ENCODE measurements at regions not wholly inside any gene's neighbourhood (a gene's known extent, or its start where the extent isn't known, plus 50 kb on each side); places are given as distances from the start of the nearest gene placed in this dataset.
"Not testable (repeated sequence)": the region's sequence is repeated elsewhere in the genome, so short reads cannot be mapped to it uniquely, and the experiment has no call there.

GRCh38 chrX:98294310-98294709 lies 1410.6 kb downstream of the RPA4 start:
- Mint-ChIP-seq H3K4me1 (no peaks in the 10 kb centered on the region), H3K27ac (no peak overlapping the region), H3K27me3 (ENCODE audit: low read depth in 3 of 3) (peaks cover 0 to 7% (median 2%) of the 10 kb centered on the region in 3 donors), H3K9me3 (peaks cover 0 to 12% (median 3%) of the 10 kb centered on the region in 6 donors), H3K4me3 (no peak overlapping the region), H3K36me3 (no peaks in the 10 kb centered on the region)
- DNase-seq: no peak

- H3K4me3 Mint-ChIP-seq: no peak overlapping the region
- H3K9me3 Mint-ChIP-seq: peaks cover 0 to 11% (median 1%) of the 10 kb centered on the region in 6 donors
- no peak overlapping the region for H3K27ac Mint-ChIP-seq
- H3K4me1 Mint-ChIP-seq: no peaks in the 10 kb centered on the region
- no peak for DNase-seq
- H3K36me3 Mint-ChIP-seq: no peaks in the 10 kb centered on the region
- peaks cover 0 to 5% (median 0%) of the 10 kb centered on the region in 3 donors for H3K27me3 Mint-ChIP-seq (ENCODE audit: low read depth in 3 of 3)
These were observed 1412.4 kb downstream of the RPA4 start for GRCh38 chrX:98296129-98296528.

GRCh38 chrX:98299785-98300184 lies 1416.1 kb downstream of the RPA4 start:
- H3K9me3 Mint-ChIP-seq: peaks cover 0 to 6% (median 1%) of the 10 kb centered on the region in 6 donors
- no peaks in the 10 kb centered on the region for H3K36me3 Mint-ChIP-seq
- H3K27me3 Mint-ChIP-seq (ENCODE audit: low read depth in 3 of 3): peaks cover 0 to 4% (median 0%) of the 10 kb centered on the region in 3 donors
- DNase-seq: no peak
- H3K4me1 Mint-ChIP-seq: no peaks in the 10 kb centered on the region
- no peak overlapping the region for H3K4me3 Mint-ChIP-seq
- no peak overlapping the region for H3K27ac Mint-ChIP-seq

GRCh38 chrX:98300536-98300935 lies 1416.8 kb downstream of the RPA4 start:
- H3K27me3 Mint-ChIP-seq (ENCODE audit: low read depth in 3 of 3); H3K9me3 Mint-ChIP-seq; H3K4me1 Mint-ChIP-seq; DNase-seq; H3K36me3 Mint-ChIP-seq; H3K27ac Mint-ChIP-seq; H3K4me3 Mint-ChIP-seq: not testable (repeated sequence)

- Mint-ChIP-seq H3K27me3 (ENCODE audit: low read depth in 3 of 3) (peaks cover 0 to 7% (median 1%) of the 10 kb centered on the region in 3 donors), H3K36me3 (no peaks in the 10 kb centered on the region), H3K9me3 (peaks cover 0 to 3% (median 0%) of the 10 kb centered on the region in 6 donors), H3K4me3 (no peak overlapping the region), H3K4me1 (no peaks in the 10 kb centered on the region), H3K27ac (no peak overlapping the region)
- DNase-seq: no peak
These were observed 1447.7 kb downstream of the RPA4 start for GRCh38 chrX:98331407-98331806.

- Mint-ChIP-seq H3K9me3 (peaks cover 2 to 7% (median 5%) of the 10 kb centered on the region in 6 donors), H3K4me3 (no peak overlapping the region), H3K27me3 (ENCODE audit: low read depth in 3 of 3) (peaks cover 0 to 6% (median 0%) of the 10 kb centered on the region in 3 donors), H3K4me1 (no peaks in the 10 kb centered on the region), H3K27ac (no peak overlapping the region), H3K36me3 (no peaks in the 10 kb centered on the region)
- DNase-seq: no peak
These were observed 1454.8 kb downstream of the RPA4 start for GRCh38 chrX:98338544-98338943.

GRCh38 chrX:98350940-98351339 lies 1467.2 kb downstream of the RPA4 start:
- Mint-ChIP-seq H3K36me3 (no peaks in the 10 kb centered on the region), H3K27me3 (ENCODE audit: low read depth in 3 of 3) (peaks cover 0 to 3% (median 0%) of the 10 kb centered on the region in 3 donors), H3K4me3 (no peak overlapping the region), H3K27ac (no peak overlapping the region), H3K4me1 (no peaks in the 10 kb centered on the region), H3K9me3 (peaks cover 0 to 4% (median 0%) of the 10 kb centered on the region in 6 donors)
- DNase-seq: no peak

- DNase-seq: no peak
- no peaks in the 10 kb centered on the region for H3K4me1 Mint-ChIP-seq
- H3K36me3 Mint-ChIP-seq: no peaks in the 10 kb centered on the region
- peaks cover 0 to 3% (median 1%) of the 10 kb centered on the region in 6 donors for H3K9me3 Mint-ChIP-seq
- no peak overlapping the region for H3K4me3 Mint-ChIP-seq
- no peaks in the 10 kb centered on the region for H3K27me3 Mint-ChIP-seq (ENCODE audit: low read depth in 3 of 3)
- no peak overlapping the region for H3K27ac Mint-ChIP-seq
These were observed 1473.4 kb downstream of the RPA4 start for GRCh38 chrX:98357146-98357545.

- H3K9me3 Mint-ChIP-seq: peaks cover 0 to 17% (median 3%) of the 10 kb centered on the region in 6 donors
- H3K36me3 Mint-ChIP-seq: no peaks in the 10 kb centered on the region
- H3K27me3 Mint-ChIP-seq (ENCODE audit: low read depth in 3 of 3): peaks cover 0 to 2% (median 2%) of the 10 kb centered on the region in 3 donors
- H3K27ac Mint-ChIP-seq: no peak overlapping the region
- H3K4me1 Mint-ChIP-seq: no peaks in the 10 kb centered on the region
- H3K4me3 Mint-ChIP-seq: no peak overlapping the region
- no peak for DNase-seq
These were observed 1478.9 kb downstream of the RPA4 start for GRCh38 chrX:98362630-98363029.

GRCh38 chrX:98371994-98372393 lies 1488.3 kb downstream of the RPA4 start:
- H3K9me3 Mint-ChIP-seq: peaks cover 0 to 19% (median 8%) of the 10 kb centered on the region in 6 donors

GRCh38 chrX:98379134-98379533 lies 1495.4 kb downstream of the RPA4 start:
- Mint-ChIP-seq H3K4me3 (no peak overlapping the region), H3K9me3 (peaks cover 0 to 12% (median 4%) of the 10 kb centered on the region in 6 donors), H3K36me3 (peaks cover 0 to 3% (median 0%) of the 10 kb centered on the region in 3 donors), H3K27me3 (ENCODE audit: low read depth in 3 of 3) (peaks cover 0 to 5% (median 4%) of the 10 kb centered on the region in 3 donors), H3K27ac (no peak overlapping the region), H3K4me1 (no peaks in the 10 kb centered on the region)
- DNase-seq: no peak

More at GRCh38 chrX:98371994-98372393, 1488.3 kb downstream of the RPA4 start:
- Mint-ChIP-seq H3K4me3 (no peak overlapping the region), H3K27me3 (ENCODE audit: low read depth in 3 of 3) (peaks cover 0 to 7% (median 2%) of the 10 kb centered on the region in 3 donors), H3K27ac (no peak overlapping the region), H3K36me3 (peaks cover 0 to 3% (median 0%) of the 10 kb centered on the region in 3 donors), H3K4me1 (no peaks in the 10 kb centered on the region)
- no peak for DNase-seq

GRCh38 chrX:98380106-98380505 lies 1496.4 kb downstream of the RPA4 start:
- no peaks in the 10 kb centered on the region for H3K4me1 Mint-ChIP-seq
- H3K27me3 Mint-ChIP-seq (ENCODE audit: low read depth in 3 of 3): peaks cover 0 to 8% (median 3%) of the 10 kb centered on the region in 3 donors
- H3K9me3 Mint-ChIP-seq: peaks cover 0 to 6% (median 4%) of the 10 kb centered on the region in 6 donors
- H3K36me3 Mint-ChIP-seq: no peaks in the 10 kb centered on the region
- no peak overlapping the region for H3K27ac Mint-ChIP-seq
- DNase-seq: no peak
- no peak overlapping the region for H3K4me3 Mint-ChIP-seq

- no peak for DNase-seq
- Mint-ChIP-seq H3K27ac (no peak overlapping the region), H3K4me3 (no peak overlapping the region), H3K9me3 (peaks cover 0 to 6% (median 4%) of the 10 kb centered on the region in 6 donors), H3K36me3 (no peaks in the 10 kb centered on the region), H3K27me3 (ENCODE audit: low read depth in 3 of 3) (peaks cover 0 to 8% (median 3%) of the 10 kb centered on the region in 3 donors), H3K4me1 (no peaks in the 10 kb centered on the region)
These were observed 1496.8 kb downstream of the RPA4 start for GRCh38 chrX:98380556-98380955.

GRCh38 chrX:98398542-98398941 lies 1514.8 kb downstream of the RPA4 start:
- peak; percentile 2 to 3 (median 2) for DNase-seq
- Mint-ChIP-seq H3K27ac (peak overlapping the region in 4 of 6 donors; percentile 8 to 73 (median 44)), H3K9me3 (peaks cover 0 to 13% (median 1%) of the 10 kb centered on the region in 6 donors), H3K27me3 (ENCODE audit: low read depth in 3 of 3) (no peaks in the 10 kb centered on the region), H3K4me3 (no peak overlapping the region), H3K4me1 (peaks cover 6 to 11% of the 10 kb centered on the region in 2 donors), H3K36me3 (no peaks in the 10 kb centered on the region)

- Mint-ChIP-seq H3K27ac (no peak overlapping the region), H3K27me3 (ENCODE audit: low read depth in 3 of 3) (peaks cover 0 to 2% (median 0%) of the 10 kb centered on the region in 3 donors), H3K4me3 (no peak overlapping the region), H3K9me3 (peaks cover 0 to 9% (median 1%) of the 10 kb centered on the region in 6 donors), H3K36me3 (no peaks in the 10 kb centered on the region), H3K4me1 (no peaks in the 10 kb centered on the region)
- DNase-seq: no peak
These were observed 1521.7 kb downstream of the RPA4 start for GRCh38 chrX:98405376-98405775.

Data from immature natural killer cell (primary cell).